Activated CD4-positive, alpha-beta T cell treated with anti-CD3 and anti-CD28 coated beads, Interleukin-2, amount 50 U/mL, for 16 hours (primary cell): ENCODE measurements at regions not wholly inside any gene's neighbourhood (a gene's known extent, or its start where the extent isn't known, plus 50 kb on each side); places are given as distances from the start of the nearest gene placed in this dataset.

Source experiments
- DNase-seq: peaks from one replicate; pipeline ENCODE4 v3.0.0-alpha.2; 2020

DNA sequence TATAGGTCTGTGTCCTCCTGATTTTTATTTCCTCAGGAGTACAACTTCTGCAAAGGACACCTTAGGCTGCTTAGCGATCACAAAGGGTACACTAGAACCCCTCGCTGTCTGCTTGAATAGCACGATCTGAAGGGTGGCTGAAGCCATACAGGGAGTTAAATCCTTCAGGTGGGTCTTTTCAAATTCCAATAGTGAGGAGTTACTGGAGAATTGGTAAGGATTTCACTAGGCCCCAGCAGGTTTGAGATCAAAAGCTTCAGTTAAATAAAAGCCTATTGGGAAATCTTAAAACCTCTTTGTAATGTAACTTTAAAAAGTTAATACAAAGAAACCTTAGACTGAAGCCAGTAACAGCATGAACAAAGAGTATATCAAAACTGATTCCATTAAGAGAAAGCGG, 613.1 kb downstream of the ZEB2 start:
- no peak for DNase-seq

DNA sequence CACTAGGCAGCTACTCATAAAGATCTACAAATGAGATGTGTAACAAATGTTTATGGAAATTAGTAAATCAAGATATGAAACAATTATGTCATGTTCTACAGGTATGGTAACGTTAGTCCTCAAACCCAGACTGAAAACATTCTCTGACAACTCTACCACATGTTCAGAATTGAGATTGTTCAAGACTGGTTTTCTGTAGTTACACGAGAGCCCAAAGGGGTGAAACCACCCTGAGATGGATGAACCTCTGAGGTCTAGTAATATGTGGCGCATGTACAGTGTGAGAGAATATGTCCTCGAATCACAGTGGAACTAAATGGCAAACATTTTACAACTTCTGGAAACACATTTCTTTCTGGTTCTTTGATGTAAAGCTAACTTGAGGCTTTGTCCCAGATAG, 614.3 kb downstream of the ZEB2 start:
- peak; percentile 6 for DNase-seq

DNA sequence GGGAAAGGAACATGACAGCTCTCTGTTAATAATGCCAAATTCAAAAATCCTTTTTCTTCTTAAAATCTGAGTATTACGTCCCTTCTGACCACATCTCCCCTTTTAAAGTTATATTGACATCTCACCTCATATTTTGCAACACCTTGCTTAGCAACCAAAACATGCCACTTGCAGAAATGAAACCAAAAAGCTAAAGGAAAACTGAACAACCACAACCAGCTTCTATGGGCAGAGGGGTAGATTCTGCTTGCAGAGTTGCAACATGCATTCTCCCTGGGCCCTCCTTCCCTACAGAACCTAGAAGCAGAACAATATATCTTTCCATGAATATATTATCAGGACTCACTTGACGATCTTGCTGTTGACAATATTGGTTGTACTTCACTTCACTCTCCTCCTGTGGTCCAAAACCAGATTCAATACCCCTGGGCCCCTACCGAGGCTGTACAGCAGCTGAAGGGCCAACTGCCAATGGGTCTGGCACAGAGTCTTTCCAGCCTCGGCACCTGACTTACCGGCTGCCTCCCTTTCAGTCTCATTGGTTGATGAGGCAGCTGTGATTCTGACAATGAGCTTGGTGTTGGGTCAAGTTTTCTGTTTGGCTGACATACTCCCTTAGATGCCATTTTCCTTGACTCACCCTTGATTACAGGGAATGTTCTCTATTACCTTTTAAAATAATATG, 616.6 kb downstream of the ZEB2 start:
- peak; percentile 53 for DNase-seq

DNA sequence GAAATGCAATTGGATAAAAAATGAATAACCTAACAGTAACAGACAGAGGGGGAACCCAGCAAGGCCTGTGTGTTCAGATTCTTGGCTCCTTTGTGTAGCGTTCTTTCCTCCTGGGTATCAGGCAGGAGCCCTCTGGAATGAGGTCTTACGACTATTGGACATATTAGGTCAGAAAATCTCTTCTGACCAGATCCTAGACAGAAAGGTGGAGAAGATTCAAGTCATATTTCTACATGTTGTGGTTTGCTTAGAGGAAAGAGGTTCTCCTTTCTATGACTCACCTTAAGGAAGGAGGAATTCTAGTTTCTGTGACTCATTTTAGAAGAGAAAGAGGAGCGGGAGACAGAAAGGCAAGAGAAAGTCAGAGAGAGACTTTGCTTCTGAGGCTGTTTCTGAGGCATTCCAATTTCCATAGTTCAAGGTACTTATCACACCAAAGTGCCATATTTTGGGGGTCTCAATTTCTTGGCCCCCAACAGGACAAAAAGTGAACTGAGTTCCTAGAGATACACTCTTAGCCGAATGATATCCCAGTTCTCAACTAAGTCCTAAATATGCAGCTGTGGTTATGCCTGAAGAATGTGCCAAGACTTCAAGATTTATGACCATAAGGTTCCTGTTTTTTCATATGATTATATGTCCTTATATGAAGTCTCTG, 618.6 kb downstream of the ZEB2 start:
- DNase-seq = peak; percentile 81

DNA sequence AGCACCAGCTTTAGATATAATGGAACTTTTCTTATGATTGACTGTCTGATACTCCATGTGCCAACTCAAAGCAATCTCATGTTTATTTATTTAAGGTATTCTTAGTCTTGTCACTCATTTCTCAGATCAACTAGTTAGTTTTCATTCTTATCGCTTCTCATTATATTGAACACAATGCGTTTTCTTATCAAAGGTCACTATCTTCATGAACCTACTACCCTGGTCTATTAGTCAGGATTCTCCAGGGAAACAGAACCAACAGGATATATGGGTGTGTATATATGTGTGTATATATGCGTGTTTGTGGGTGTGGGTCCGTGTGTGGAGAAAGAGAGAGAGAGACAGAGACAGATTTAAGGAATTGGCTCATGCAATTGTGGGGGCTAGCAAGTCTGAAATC, 619.9 kb downstream of the ZEB2 start:
- DNase-seq = no peak

DNA sequence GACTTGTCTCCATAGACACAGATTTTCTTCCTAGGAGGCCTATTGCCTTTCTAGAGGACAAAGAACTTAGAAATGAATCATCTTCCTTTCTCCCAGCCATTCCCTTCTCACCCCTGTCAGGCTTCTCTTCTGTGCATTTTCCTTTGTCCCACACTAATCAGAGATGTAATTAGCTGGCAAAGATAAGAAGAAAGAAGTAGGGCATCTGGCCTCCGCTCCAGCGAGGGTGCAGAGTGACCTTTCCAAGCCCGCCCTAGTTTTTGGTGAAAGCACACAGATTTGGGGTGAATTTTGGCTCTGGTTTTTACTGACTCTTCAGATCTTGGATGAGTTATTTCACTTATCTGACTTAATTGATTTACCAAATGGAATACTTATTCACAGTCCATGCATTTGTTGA, 626.5 kb downstream of the ZEB2 start:
- DNase-seq = no peak

DNA sequence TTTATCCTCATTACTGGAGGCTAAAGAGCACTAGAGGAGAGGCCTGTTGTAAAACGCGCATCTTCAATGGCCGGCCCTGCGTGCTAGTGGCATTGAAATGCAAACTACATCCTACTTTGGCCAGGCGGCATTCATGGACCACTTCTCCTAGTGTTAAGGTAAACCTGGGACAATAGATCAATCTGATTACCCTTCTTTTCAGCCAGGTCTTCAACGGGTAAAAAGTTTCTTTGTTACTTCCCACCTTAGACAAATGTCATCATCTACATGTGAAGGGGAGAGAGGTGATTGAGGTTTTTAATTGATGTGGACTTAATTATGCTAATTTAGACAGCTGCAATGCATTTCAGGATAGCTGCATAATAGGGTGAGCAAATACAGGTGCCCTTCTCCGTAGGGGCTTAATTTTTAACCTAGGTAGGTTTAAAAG, 628.0 kb downstream of the ZEB2 start:
- no peak for DNase-seq

DNA sequence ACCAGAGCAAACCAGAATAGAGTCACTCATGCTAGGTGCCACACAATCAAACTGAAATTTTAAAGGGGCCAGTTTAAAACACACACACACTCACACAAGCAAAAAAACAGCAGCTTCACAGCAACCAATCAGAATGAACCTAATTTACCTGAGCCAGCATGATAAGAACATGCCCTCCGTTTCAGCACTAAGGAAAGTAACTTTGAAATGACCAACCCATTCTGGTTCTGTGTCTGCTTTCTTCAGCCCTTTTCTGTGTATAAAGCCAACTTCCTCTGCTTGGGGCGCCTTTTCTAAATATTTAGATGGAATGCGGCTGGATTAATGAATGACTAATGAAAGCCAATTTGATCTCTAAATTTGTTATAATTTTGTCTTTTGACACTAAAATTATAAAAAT, 629.1 kb downstream of the ZEB2 start:
- no peak for DNase-seq

DNA sequence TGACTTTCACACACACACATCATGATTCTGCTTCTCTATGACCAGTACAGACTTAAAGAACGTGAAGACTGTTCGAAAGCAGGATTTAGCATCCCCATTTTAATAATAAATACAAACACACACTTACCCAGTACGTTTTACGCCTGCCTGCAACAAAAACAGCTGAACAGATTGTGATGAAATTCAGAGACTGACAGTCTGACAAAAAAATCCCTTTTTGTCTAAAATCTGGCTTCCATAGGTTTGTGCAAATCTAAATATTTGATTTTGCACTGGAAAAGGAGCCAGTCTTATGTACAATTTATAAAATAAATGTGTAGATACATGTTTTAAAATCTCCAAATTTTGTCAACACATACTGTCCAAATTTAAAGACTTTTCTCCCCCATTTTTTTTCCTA, 630.7 kb downstream of the ZEB2 start:
- DNase-seq = no peak

DNA sequence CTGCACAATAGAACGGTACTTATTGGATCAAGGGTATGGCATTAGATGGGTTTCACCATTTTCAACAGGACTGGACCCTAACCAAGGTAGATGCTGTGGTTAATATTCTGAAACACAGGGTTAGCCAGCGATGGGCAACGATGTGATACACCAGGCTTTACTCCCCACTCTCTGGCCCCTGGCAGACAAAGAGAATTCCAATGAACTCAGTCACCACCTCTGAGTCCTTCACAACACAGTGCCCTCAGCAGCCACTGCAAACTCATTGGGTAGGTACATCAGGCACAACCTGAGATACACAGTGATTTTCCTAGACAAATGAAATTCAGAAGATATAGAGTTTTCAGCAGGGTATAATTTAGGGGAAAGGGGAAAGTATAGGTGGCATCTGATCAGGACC, 634.5 kb downstream of the ZEB2 start:
- DNase-seq = no peak

DNA sequence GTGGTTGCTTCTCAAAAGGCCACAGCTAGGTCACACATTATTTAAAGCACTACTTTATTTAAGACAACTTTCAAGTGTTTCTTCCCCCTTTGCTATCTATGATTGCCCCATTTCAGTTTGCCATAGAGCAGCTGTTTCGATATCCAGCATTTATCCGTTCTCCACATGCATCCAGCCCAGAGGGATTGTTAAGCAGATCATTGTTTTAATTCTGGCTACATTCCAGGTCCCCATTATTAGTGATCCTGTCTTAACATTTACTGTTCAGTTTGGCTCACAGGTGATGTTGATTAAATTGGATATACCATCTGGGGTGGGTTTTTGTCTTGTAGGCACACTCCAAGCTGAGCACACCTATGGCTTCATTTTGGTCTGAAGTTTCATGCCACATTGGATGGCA, 638.7 kb downstream of the ZEB2 start:
- DNase-seq = no peak

DNA sequence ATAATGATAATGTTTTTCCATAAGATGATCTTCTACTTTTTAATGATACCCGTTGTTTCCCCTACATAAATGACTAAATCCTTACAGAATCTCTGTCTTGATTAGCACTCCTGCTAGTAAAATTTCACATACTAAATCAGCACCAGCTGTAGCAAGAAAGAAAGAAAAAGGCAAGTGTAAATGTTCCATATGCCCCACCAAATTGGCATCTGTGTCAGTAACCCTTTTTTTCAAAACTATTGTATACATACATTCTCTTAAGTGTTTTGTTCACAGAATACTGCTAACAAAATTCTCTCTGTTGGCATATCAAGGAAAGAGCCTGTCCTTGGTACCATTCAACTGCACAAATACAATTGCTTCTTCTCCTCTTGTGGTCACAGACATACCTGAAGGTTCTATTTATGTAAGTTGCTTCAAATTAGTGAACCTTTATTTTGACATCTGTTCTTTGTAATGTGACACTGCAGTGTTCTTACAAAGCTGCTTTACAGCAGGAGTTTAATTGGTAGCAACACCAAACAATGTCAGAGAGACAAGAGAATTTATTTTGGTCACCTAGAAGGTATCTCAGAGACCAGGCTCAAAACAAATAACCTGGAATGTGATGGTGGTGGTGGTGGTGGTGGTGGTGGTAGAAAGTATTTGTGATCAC, 641.9 kb downstream of the ZEB2 start:
- no peak for DNase-seq

DNA sequence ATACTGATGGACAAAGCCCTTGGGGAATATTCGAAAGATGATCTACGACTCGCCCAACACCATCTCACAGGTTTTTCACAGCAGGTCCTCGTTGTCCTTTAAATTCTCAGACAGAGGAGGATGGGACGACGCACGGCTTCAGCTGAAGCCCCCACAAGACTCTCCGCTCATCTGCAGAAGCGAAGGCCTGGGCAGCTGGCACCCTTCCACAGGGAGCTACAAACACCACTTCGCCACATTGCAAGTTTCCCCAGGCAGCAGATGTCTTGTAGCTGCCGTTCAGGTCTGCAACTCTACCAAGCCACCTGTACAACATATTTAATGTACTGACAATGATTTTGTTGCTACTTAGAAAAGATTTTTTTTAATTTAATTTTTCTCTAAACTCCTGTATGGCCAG, 642.9 kb downstream of the ZEB2 start:
- no peak for DNase-seq

DNA sequence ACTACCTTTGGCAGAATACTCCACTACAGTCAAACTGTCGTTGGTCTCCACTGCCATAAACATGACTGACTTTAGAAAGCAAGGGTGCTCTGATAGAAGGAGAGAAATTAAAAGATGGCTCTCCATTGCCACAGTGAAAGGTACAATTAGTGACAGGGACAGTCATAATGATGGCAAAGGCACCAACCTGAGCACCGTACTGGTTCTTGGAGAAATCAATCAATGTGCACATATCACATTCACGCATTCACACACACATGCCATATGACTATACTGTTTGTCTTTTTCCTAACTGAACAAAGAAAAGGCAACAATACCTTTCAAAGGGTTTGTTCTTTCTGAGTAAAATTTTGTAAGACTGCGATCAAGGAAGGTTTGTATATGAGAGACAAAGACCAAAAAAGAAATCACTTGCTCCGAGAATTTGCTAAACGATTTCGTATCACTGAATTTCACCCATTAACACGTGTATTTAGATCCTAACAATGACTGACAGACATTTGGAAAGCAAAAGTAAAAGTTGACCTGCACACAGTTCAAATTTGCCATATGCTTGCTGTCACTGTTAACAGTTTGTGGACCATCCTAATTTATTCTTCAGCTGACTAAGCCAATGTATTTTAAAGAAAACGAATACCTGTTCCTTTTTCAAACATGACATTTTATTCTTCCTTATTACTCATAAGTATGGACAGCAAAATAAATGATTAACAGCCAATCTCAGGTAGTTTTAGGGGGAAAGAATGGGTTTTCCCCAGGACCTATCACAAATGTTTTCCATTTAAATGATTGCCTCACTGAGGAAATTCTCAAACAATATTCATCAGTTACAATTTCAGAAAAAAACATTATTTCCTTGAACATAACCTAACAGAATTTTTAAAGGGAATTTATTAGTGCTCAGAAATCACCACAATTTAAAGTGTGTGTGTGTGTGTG, 644.4 kb downstream of the ZEB2 start:
- peak; percentile 6 for DNase-seq

DNA sequence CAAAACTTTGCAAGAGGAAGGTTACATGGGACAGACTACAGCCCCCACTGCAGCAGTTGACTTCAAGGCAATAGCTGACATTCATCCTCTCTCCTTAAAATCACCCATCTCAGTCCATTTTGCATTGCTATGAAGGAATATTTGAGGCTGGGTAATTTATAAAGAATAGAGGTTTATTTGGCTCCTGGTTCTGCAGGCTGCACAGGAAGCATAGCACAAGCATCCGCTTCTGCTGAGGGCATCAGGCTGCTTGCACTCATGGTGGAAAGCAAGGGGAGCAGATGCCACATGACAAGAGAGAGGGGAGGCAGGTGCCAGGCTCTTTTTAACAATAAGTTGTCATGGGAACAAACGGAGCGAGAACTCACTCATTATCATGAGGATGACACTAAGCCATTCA, 646.0 kb downstream of the ZEB2 start:
- DNase-seq = no peak

DNA sequence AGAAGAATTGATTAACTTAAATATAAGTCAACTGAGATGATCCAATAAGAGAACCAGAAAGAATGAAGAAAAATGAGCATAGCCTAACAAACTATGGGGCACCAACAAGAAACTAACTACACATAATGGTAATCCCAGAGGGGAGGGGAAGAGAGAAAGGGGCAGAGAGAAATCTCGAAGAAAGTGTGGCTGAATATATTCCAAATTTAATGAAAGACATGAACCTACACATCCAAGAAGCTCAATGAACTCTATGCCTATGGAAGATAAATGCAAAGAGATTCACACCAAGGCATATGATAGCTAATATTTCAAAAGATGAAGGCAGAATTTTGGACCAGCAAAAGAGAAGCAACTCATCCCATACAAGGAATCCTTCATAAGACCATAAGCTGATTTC, 649.2 kb downstream of the ZEB2 start:
- no peak for DNase-seq

DNA sequence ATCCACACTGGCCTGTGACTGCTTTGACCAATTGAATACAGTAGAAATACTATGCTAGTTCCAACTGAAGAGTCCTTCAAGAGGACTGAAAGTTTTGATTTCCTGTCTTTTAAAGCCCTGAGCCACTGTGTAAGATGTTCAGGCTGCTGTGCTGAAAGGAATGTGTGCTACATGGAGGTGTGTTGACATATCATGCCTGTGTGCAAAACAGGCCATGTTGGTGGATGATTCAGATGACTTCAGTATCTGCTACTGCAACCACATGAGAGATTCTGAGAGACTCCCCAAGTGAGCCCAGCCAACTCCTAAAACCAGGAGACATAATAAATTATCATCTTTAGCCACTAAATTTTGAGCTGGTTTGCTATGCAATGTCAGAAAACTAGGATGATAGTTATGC, 662.9 kb downstream of the ZEB2 start:
- no peak for DNase-seq

DNA sequence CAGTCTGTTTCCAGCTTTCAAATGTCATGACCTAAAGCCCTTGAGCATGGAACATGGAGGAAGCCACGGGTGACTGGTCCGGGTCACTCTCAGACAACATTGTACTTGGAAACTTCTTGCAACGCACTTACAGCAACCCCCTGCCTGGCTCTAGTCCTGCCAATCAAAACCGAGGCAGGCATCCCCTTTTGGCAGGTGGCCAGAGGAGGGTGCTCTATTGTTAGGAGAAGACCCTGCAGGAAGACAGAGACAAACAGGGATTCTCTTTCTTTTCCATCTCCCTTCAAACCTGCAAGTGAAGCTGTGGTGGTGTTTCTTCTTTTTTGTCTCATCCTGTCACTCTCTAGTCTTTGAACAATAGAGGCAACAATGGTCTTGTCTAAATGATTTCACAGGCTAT, 667.2 kb downstream of the ZEB2 start:
- DNase-seq = no peak

DNA sequence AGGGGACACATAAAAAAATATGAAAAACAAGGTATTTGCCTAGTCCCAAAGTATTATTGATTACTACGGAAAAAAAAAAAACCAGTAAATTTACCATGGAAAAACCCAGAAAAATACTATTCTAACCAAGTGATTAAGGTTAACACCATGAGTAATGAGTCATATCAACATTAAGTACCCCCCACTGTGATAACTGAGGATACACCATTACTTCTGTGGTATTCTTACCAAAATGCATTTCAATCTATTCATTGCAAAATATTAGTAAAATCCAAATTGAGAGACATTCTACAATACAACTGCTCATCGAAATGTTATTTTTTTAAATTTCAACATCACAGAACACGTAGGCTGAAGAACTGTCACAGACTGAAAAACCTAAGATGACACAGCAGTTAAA, 669.8 kb downstream of the ZEB2 start:
- DNase-seq = no peak

DNA sequence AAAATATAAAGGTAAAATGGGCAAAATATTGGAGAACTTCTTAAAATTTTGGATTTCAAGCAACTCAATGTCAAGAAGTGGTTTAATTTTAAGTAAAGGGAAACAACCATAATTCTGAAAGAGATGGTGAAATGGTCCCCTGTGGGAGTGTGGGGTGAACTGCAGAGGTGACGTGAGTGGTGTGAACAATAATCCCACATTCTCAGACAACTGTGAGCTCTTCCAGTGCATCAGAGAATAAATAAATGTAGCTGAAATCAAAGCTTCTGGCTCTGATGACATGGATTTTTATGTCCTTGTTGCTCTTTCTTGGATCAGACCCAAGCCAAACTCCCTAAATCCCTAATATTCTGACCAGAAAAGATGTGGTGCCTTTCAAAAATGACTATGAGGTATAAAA, 672.7 kb downstream of the ZEB2 start:
- DNase-seq = no peak

DNA sequence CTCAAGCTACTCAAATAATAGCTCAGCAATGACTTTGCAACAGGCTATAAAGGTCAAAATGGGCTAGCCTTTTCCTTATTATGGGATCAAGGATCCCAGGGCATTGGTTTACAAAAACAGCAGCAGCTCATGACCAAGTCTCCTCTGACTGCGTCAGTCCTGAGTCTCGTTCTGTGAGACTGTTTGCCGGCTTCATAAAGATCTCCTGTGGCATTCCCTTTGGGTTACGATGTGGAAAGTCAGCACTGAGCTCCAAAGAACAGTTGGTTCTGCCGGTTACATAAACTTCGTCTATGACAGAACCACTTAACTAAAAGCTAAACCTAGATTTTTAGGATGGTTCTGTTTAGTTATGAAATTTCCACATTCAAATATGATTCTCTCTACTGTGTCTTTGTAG, 674.9 kb downstream of the ZEB2 start:
- DNase-seq = no peak

DNA sequence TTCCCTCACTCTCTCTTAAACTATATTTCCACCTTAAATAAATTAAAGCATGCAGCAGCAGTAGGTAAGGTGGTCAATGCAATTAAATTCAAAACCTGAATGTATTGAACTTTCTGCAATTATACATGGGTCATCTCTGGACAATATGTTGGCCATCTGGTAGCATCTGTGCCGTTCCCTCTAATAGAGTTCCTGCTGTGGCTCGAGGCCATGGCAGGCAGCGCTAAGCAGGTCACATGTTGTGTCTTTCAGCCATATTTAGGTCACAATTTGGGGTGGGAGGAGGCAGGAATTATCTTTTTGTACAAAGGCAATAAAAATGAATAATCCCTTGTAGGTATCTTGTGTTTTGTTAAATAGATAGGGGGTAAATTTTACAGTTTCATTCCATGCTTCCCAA, 676.2 kb downstream of the ZEB2 start:
- no peak for DNase-seq

DNA sequence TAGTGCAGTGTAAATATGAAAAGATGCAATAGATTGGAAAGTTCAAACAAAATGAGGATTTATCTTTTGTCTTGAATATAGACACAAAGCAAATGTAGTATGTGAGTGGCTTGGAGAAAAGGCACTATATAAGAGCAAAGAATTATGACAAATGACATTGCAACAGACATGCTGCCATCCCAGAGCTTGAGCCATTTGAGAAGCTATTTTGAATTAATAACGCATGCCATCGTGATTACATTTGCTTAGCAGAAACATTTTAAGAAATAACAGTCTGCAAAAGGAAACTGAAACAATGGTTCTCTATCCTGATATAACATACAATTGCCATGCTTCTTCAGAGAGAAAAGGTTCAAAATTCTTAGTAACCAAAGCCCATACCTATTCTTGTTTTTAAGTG, 677.1 kb downstream of the ZEB2 start:
- DNase-seq = no peak
